ENCODE measurements at regions not wholly inside any gene's neighbourhood (a gene's known extent, or its start where the extent isn't known, plus 50 kb on each side); places are given as distances from the start of the nearest gene placed in this dataset.

GRCh38 chr13:73599232-73600128 is 534.7 kb downstream of the KLF12 start:
- no peak for DNase-seq

- no peak for DNase-seq
These were observed 536.0 kb downstream of the KLF12 start for GRCh38 chr13:73598020-73598712.

GRCh38 chr13:73596382-73596781 is 537.6 kb downstream of the KLF5 start:
- no peak for DNase-seq

- DNase-seq: no peak
These were observed 534.5 kb downstream of the KLF5 start for GRCh38 chr13:73593199-73593765.

- no peak for DNase-seq
These were observed 533.1 kb downstream of the KLF5 start for GRCh38 chr13:73591861-73592260.

- no peak for DNase-seq
These were observed 532.0 kb downstream of the KLF5 start for GRCh38 chr13:73590795-73591194.

GRCh38 chr13:73585236-73585635 is 526.4 kb downstream of the KLF5 start:
- DNase-seq: no peak

GRCh38 chr13:73583331-73583730 is 524.5 kb downstream of the KLF5 start:
- no peak for DNase-seq

- DNase-seq: no peak
These were observed 521.9 kb downstream of the KLF5 start for GRCh38 chr13:73580513-73581267.

GRCh38 chr13:73579574-73580274 is 520.9 kb downstream of the KLF5 start:
- no peak for DNase-seq

- no peak for DNase-seq
These were observed 519.6 kb downstream of the KLF5 start for GRCh38 chr13:73578251-73578875.

GRCh38 chr13:73576291-73576690 is 517.5 kb downstream of the KLF5 start:
- no peak for DNase-seq

- no peak for DNase-seq
These were observed 514.0 kb downstream of the KLF5 start for GRCh38 chr13:73572824-73573223.

GRCh38 chr13:73571376-73571775 is 512.6 kb downstream of the KLF5 start:
- DNase-seq: no peak

- DNase-seq: no peak
These were observed 498.1 kb downstream of the KLF5 start for GRCh38 chr13:73556902-73557301.

GRCh38 chr13:73556128-73556527 is 497.3 kb downstream of the KLF5 start:
- no peak for DNase-seq

GRCh38 chr13:73551736-73552135 is 492.9 kb downstream of the KLF5 start:
- no peak for DNase-seq

- DNase-seq: no peak
These were observed 490.9 kb downstream of the KLF5 start for GRCh38 chr13:73549717-73550116.

GRCh38 chr13:73548449-73548848 is 489.6 kb downstream of the KLF5 start:
- DNase-seq: no peak

- DNase-seq: no peak
These were observed 488.4 kb downstream of the KLF5 start for GRCh38 chr13:73547239-73547638.

- DNase-seq: no peak
These were observed 485.4 kb downstream of the KLF5 start for GRCh38 chr13:73544175-73544574.

- no peak for DNase-seq
These were observed 483.6 kb downstream of the KLF5 start for GRCh38 chr13:73542446-73542845.
